ENCODE measurements at regions not wholly inside any gene's neighbourhood (a gene's known extent, or its start where the extent isn't known, plus 50 kb on each side); places are given as distances from the start of the nearest gene placed in this dataset.

DNA sequence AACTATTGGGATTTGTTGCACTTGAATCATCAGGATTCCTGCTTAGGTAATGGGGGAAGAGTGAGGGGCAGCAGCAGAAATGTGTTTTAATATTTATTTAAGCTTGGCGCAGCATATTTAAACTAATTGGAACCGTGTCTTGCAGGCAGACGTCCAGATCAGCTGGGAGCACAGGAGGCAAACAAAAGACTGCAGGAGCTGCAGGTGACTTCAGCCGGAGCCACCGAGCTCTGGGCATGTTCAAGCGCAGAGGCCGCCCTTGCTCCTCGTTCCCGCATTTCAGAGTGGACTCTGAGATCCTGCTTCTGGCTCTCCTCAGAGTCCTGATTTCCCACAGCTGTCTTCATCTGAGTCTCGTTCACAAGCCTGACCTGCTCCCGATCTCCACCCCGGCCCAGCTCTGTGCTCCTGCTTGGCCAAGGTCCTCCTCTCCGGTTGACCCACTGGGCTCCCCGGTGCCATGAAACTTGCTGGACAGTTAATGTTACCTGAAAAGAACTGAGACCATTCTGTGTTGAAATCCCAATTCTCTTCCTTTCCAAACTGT is 475.5 kb downstream of the SOX11 start:
- TF ChIP-seq, protein P1, sequence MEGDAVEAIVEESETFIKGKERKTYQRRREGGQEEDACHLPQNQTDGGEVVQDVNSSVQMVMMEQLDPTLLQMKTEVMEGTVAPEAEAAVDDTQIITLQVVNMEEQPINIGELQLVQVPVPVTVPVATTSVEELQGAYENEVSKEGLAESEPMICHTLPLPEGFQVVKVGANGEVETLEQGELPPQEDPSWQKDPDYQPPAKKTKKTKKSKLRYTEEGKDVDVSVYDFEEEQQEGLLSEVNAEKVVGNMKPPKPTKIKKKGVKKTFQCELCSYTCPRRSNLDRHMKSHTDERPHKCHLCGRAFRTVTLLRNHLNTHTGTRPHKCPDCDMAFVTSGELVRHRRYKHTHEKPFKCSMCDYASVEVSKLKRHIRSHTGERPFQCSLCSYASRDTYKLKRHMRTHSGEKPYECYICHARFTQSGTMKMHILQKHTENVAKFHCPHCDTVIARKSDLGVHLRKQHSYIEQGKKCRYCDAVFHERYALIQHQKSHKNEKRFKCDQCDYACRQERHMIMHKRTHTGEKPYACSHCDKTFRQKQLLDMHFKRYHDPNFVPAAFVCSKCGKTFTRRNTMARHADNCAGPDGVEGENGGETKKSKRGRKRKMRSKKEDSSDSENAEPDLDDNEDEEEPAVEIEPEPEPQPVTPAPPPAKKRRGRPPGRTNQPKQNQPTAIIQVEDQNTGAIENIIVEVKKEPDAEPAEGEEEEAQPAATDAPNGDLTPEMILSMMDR (IDR thresholded peaks at IDR 0.05): no peak
- TF ChIP-seq POLR2AphosphoS5 (IDR thresholded peaks at IDR 0.05) (no peak), POLR2A (IDR thresholded peaks at IDR 0.05) (no peak)
